ENCODE measurements at regions not wholly inside any gene's neighbourhood (a gene's known extent, or its start where the extent isn't known, plus 50 kb on each side); places are given as distances from the start of the nearest gene placed in this dataset.
"Not testable (repeated sequence)": the region's sequence is repeated elsewhere in the genome, so short reads cannot be mapped to it uniquely, and the experiment has no call there.

DNA sequence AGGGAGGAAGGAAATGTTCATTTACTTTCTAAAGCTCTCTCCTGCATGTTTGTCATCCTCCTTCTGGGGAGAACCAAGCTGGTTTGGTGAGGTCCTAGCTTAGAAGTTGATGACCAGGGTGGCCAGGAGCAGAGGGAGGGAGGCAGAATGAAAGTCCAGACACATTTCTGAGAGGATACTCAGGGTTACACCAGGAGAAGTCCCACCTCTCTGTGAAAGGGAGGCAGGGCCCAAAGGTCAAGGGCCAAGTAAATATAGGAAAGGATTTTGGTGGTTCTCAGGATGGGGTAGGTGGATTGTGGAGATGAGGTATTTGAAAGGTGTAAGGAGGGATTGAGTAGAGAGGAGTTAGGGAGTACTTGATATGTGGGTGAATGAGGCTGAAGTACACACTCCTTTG lies 58.0 kb upstream of the FBXO11 start:
- H3K27me3 Mint-ChIP-seq (ENCODE audit: insufficient read depth, unreplicated experiment) = peaks cover 13% of the 10 kb centered on the region
- intact Hi-C loops (cut with micrococcal nuclease; ENCODE audit: unreplicated experiment) = no loop called here
- Histone ChIP-seq H3K27me3 (replicated peaks; ENCODE audit: control insufficient read depth, insufficient read depth, low read length) (no peaks in the 10 kb centered on the region), H3K4me3 (ENCODE audit: low read depth, low read length) (no peak overlapping the region), H3K36me3 (ENCODE audit: control insufficient read depth, insufficient read depth, low read length) (no peaks in the 10 kb centered on the region), H3K9me3 (peaks cover under 1% of the 10 kb centered on the region; the same call in 1 of the 2 replicates), H3K4me1 (0 out of 2 replicates have a peak, but pooled peaks cover 4% of the 10 kb centered on the region)
- no peaks in the 10 kb centered on the region for H3K36me3 Mint-ChIP-seq (ENCODE audit: insufficient read depth, unreplicated experiment)
- H3K9me3 Mint-ChIP-seq (ENCODE audit: unreplicated experiment) = peaks cover 8% of the 10 kb centered on the region
- no peak for DNase-seq
- ChIA-PET POLR2A (no interaction called here), CTCF (no interaction called here)
- H3K4me1 Mint-ChIP-seq (ENCODE audit: low read depth, unreplicated experiment) = peaks cover 7% of the 10 kb centered on the region
- TF ChIP-seq CTCF (IDR thresholded peaks at IDR 0.05; ENCODE audit: insufficient read depth in 1 of 2, low read depth in 1 of 2, low read length in 1 of 2, severe bottlenecking in 1 of 2, unreplicated experiment in 1 of 2) = no peak
- no TSS peak for BruUV-seq (replicated peaks)
- H3K27ac Mint-ChIP-seq (ENCODE audit: unreplicated experiment) = no peak overlapping the region
- no peak overlapping the region for H3K4me3 Mint-ChIP-seq (ENCODE audit: unreplicated experiment)

- peaks cover 13% of the 10 kb centered on the region for H3K27me3 Mint-ChIP-seq (ENCODE audit: insufficient read depth, unreplicated experiment)
- H3K36me3 Mint-ChIP-seq (ENCODE audit: insufficient read depth, unreplicated experiment) = no peaks in the 10 kb centered on the region
- peaks cover 7% of the 10 kb centered on the region for H3K4me1 Mint-ChIP-seq (ENCODE audit: low read depth, unreplicated experiment)
- H3K27ac Mint-ChIP-seq (ENCODE audit: unreplicated experiment) = no peak overlapping the region
- Histone ChIP-seq H3K4me3 (ENCODE audit: low read depth, low read length) (no peak overlapping the region), H3K9me3 (peaks cover 3% of the 10 kb centered on the region; the same call in 1 of the 2 replicates), H3K4me1 (0 out of 2 replicates have a peak, but pooled peaks cover 4% of the 10 kb centered on the region), H3K27me3 (replicated peaks; ENCODE audit: control insufficient read depth, insufficient read depth, low read length) (no peaks in the 10 kb centered on the region), H3K36me3 (ENCODE audit: control insufficient read depth, insufficient read depth, low read length) (no peaks in the 10 kb centered on the region)
- no TSS peak for BruUV-seq (replicated peaks)
- TF ChIP-seq CTCF (IDR thresholded peaks at IDR 0.05; ENCODE audit: insufficient read depth in 1 of 2, low read depth in 1 of 2, low read length in 1 of 2, severe bottlenecking in 1 of 2, unreplicated experiment in 1 of 2) = no peak
- H3K4me3 Mint-ChIP-seq (ENCODE audit: unreplicated experiment) = no peak overlapping the region
- intact Hi-C loops (cut with micrococcal nuclease; ENCODE audit: unreplicated experiment) = no loop called here
- ChIA-PET POLR2A (no interaction called here), CTCF (no interaction called here)
- peaks cover 8% of the 10 kb centered on the region for H3K9me3 Mint-ChIP-seq (ENCODE audit: unreplicated experiment)
- no peak for DNase-seq
These were observed 58.6 kb upstream of the FBXO11 start for GRCh38 chr2:47964722-47965434.

DNA sequence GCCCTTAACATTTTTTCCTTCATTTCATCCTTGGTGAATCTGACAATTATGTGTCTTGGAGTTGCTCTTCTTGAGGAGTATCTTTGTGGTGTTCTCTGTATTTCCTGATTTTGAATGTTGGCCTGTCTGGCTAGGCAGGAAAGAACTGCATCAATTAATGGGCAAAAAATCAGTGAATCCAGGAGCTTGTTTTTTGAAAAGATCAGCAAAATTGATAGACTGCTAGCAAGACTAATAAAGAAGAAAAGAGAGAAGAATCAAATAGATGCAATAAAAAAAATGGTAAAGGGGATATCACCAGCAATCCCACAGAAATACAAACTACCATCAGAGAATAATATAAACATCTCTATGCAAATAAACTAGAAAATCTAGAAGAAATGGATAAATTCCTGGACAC lies 70.4 kb upstream of the FBXO11 start:
- H3K9me3 Mint-ChIP-seq (ENCODE audit: unreplicated experiment); H3K36me3 Mint-ChIP-seq (ENCODE audit: insufficient read depth, unreplicated experiment); intact Hi-C loops (cut with micrococcal nuclease; ENCODE audit: unreplicated experiment); BruUV-seq (replicated peaks); H3K36me3 ChIP-seq (ENCODE audit: control insufficient read depth, insufficient read depth, low read length); H3K9me3 ChIP-seq; H3K4me1 Mint-ChIP-seq (ENCODE audit: low read depth, unreplicated experiment); H3K27ac Mint-ChIP-seq (ENCODE audit: unreplicated experiment); H3K27me3 ChIP-seq (replicated peaks; ENCODE audit: control insufficient read depth, insufficient read depth, low read length); H3K4me1 ChIP-seq; CTCF ChIA-PET; H3K4me3 Mint-ChIP-seq (ENCODE audit: unreplicated experiment); POLR2A ChIA-PET; H3K4me3 ChIP-seq (ENCODE audit: low read depth, low read length); DNase-seq: not testable (repeated sequence)
- peaks cover 12% of the 10 kb centered on the region for H3K27me3 Mint-ChIP-seq (ENCODE audit: insufficient read depth, unreplicated experiment)

Measured in Caco-2 (cell line).